Upper lobe of left lung (tissue), 4 donors: ENCODE measurements at regions not wholly inside any gene's neighbourhood (a gene's known extent, or its start where the extent isn't known, plus 50 kb on each side); places are given as distances from the start of the nearest gene placed in this dataset.

Experiments used
- EP300 ChIP-seq, 4 donors: sonication (generic); formaldehyde crosslinking; IDR thresholded peaks; one replicate each; pipeline ENCODE4 v1.5.1; 2017; ENCODE audit warnings: antibody characterized with exemption in 4 of 4, control low read depth in 2 of 4
- POLR2A ChIP-seq, 4 donors: fragments of 450-650 bp; IDR thresholded peaks; one replicate each; pipeline ENCODE4 v1.5.1; 2016 to 2017; ENCODE audit warnings: antibody characterized with exemption in 4 of 4, mild to moderate bottlenecking in 2 of 4
- POLR2AphosphoS5 ChIP-seq, 2 donors: sonication (generic); formaldehyde crosslinking; IDR thresholded peaks; one replicate each; pipeline ENCODE4 v1.5.1; 2017; ENCODE audit warnings: antibody characterized with exemption in 2 of 2
- TF ChIP-seq, protein P1 (sequence below), 6 experiments: fragments of 450-650 bp in 4 of 6; fragments of 200-600 bp in 2 of 6; sonication (generic) in 2 of 6; IDR thresholded peaks; one replicate each; pipeline ENCODE4 v1.5.1; 2016 to 2019; ENCODE audit warnings: antibody characterized with exemption in 6 of 6

DNA sequence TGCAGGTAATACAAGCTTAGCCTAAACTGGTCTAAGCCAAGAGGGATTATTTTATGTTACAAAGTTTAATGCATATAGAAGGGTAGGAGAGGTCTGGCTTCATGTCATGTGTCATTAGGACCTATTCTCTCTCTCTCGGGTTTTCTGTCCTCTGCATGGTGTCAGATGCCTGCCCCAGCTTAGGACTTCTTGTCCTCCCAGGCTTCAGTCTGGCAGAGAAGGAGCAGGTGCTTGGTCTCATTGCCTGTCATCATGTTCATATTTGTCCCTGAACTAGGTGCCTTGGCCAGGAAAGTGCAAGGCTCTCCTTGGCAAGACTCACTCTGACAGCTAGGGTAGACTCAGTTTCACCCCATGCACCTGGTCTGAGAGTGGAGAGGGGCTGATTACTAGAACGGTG is 126.3 kb downstream of the ADAMTS15 start:
- TF ChIP-seq, protein P1, sequence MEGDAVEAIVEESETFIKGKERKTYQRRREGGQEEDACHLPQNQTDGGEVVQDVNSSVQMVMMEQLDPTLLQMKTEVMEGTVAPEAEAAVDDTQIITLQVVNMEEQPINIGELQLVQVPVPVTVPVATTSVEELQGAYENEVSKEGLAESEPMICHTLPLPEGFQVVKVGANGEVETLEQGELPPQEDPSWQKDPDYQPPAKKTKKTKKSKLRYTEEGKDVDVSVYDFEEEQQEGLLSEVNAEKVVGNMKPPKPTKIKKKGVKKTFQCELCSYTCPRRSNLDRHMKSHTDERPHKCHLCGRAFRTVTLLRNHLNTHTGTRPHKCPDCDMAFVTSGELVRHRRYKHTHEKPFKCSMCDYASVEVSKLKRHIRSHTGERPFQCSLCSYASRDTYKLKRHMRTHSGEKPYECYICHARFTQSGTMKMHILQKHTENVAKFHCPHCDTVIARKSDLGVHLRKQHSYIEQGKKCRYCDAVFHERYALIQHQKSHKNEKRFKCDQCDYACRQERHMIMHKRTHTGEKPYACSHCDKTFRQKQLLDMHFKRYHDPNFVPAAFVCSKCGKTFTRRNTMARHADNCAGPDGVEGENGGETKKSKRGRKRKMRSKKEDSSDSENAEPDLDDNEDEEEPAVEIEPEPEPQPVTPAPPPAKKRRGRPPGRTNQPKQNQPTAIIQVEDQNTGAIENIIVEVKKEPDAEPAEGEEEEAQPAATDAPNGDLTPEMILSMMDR (IDR thresholded peaks at IDR 0.05) = no peak
- TF ChIP-seq EP300 (IDR thresholded peaks at IDR 0.05) (no peak), POLR2A (IDR thresholded peaks at IDR 0.05) (no peak), POLR2AphosphoS5 (IDR thresholded peaks at IDR 0.05) (no peak)
